HL-60 (cell line): ENCODE measurements at regions not wholly inside any gene's neighbourhood (a gene's known extent, or its start where the extent isn't known, plus 50 kb on each side); places are given as distances from the start of the nearest gene placed in this dataset.

Source experiments
- POLR2AphosphoS5 ChIP-seq: IDR thresholded peaks from 2 replicates; pipeline ENCODE4 v1.6.1; 2012; ENCODE audit warnings: low read depth
- REST ChIP-seq: IDR thresholded peaks from 2 replicates; pipeline ENCODE4 v1.6.1; 2012; ENCODE audit warnings: low read depth; ENCODE audit not compliant: insufficient replicate concordance
- TF ChIP-seq, protein P1 (sequence below): IDR thresholded peaks from one replicate; pipeline ENCODE4 v1.5.1; 2011; ENCODE audit warnings: low read length, control low read depth, inconsistent platforms; ENCODE audit not compliant: insufficient read depth

DNA sequence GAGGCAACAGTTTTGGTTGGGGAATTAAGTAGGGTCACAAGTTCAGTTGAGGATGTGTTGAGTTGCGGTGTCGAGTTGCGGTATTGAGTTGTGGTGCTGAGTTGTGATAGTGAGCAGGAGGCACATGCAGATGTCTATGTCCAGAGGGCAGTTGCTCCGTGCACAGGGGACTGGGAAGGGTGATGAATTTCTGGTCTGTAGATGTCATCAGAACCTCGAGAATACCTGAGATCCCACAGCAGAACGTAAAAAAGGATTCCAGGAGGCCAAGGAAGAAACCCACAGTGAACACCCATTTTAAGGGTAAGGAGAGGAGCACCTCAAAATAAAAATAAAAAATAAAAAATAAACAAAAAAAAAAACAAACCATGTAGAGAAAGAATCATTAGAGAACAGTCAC is 354.4 kb upstream of the ARGLU1 start:
- TF ChIP-seq, protein P1, sequence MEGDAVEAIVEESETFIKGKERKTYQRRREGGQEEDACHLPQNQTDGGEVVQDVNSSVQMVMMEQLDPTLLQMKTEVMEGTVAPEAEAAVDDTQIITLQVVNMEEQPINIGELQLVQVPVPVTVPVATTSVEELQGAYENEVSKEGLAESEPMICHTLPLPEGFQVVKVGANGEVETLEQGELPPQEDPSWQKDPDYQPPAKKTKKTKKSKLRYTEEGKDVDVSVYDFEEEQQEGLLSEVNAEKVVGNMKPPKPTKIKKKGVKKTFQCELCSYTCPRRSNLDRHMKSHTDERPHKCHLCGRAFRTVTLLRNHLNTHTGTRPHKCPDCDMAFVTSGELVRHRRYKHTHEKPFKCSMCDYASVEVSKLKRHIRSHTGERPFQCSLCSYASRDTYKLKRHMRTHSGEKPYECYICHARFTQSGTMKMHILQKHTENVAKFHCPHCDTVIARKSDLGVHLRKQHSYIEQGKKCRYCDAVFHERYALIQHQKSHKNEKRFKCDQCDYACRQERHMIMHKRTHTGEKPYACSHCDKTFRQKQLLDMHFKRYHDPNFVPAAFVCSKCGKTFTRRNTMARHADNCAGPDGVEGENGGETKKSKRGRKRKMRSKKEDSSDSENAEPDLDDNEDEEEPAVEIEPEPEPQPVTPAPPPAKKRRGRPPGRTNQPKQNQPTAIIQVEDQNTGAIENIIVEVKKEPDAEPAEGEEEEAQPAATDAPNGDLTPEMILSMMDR, result no peak
- TF ChIP-seq POLR2AphosphoS5 (no peak), REST (no peak)
